ENCODE measurements at regions not wholly inside any gene's neighbourhood (a gene's known extent, or its start where the extent isn't known, plus 50 kb on each side); places are given as distances from the start of the nearest gene placed in this dataset.

DNA sequence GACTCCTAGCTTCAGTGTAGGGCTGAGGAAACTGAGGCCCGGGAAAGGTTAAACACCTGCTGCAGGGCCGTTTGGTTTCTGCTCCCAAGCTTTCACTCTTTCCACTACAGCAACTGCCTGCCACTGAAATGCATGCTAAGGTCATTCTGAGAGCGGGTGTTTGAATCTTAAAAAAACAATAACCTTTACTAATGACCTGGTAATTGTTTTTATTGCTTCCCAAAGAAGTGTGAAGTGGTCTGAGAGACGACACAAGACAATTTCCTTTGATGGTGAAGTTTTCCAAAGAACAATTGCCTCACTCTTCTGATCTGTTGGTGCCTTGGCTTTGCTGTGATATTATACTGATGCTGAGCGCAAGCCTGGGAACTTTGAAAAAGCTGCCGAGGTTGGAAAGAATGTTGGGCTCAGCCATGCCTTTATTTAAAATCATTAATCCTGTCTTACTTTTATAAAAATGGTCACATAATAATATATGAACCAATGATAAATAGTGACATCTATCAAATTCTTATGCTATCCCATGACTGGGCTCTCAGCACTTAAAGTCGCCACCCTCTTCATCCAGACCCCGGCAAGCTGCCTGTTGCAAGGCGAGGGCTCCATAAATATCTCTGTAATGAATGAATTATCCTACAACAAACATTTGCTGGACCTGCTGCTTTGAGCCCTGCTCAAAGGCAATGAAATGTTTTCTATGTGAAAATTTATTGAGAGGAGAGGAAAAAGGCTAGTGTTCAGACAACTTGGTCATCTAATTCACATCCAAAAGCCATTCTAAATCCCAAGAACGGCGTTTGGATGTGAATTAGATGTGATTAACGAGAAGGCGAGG lies 67.8 kb upstream of the SOD3 start:
- TF ChIP-seq, protein P1, sequence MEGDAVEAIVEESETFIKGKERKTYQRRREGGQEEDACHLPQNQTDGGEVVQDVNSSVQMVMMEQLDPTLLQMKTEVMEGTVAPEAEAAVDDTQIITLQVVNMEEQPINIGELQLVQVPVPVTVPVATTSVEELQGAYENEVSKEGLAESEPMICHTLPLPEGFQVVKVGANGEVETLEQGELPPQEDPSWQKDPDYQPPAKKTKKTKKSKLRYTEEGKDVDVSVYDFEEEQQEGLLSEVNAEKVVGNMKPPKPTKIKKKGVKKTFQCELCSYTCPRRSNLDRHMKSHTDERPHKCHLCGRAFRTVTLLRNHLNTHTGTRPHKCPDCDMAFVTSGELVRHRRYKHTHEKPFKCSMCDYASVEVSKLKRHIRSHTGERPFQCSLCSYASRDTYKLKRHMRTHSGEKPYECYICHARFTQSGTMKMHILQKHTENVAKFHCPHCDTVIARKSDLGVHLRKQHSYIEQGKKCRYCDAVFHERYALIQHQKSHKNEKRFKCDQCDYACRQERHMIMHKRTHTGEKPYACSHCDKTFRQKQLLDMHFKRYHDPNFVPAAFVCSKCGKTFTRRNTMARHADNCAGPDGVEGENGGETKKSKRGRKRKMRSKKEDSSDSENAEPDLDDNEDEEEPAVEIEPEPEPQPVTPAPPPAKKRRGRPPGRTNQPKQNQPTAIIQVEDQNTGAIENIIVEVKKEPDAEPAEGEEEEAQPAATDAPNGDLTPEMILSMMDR (conservative IDR thresholded peaks at IDR 0.05): no peak
- no peak overlapping the region for H2BK15ac ChIP-seq (ENCODE audit: low read depth, low read length)
- H4K91ac ChIP-seq (ENCODE audit: insufficient read length, low read depth, low read length): no peak overlapping the region
- H4K20me1 ChIP-seq (ENCODE audit: control insufficient read depth, insufficient read depth, insufficient read length): no peaks in the 10 kb centered on the region
- no peak overlapping the region for H3K23ac ChIP-seq (ENCODE audit: insufficient read length, low read depth, low read length)
- no peak overlapping the region for H3T11ph ChIP-seq (ENCODE audit: low read length)
- no peaks in the 10 kb centered on the region for H3K9me3 Mint-ChIP-seq
- 0 out of 7 replicates have a peak overlapping the region, but pooled peaks of 1 of the 3 experiments have one; percentile 15 for H3K27ac Mint-ChIP-seq
- no peaks in the 10 kb centered on the region; the same call in none of the 2 replicates for H3K27me3 Mint-ChIP-seq (ENCODE audit: low read depth)
- H2BK120ac ChIP-seq (ENCODE audit: low read depth, low read length, poor library complexity, severe bottlenecking): no peak overlapping the region
- peaks cover 5 to 10% of the 10 kb centered on the region in 2 experiments for H3K4me1 Mint-ChIP-seq
- H2BK12ac ChIP-seq (ENCODE audit: insufficient read length, low read depth, low read length): no peak overlapping the region
- H3K14ac ChIP-seq (ENCODE audit: insufficient read depth, low read length): no peak overlapping the region
- no peak overlapping the region for H4K5ac ChIP-seq (ENCODE audit: insufficient read length, low read depth, low read length)
- no peak overlapping the region for H2AK5ac ChIP-seq (ENCODE audit: insufficient read length, low read length)
- no peak overlapping the region for H3K56ac ChIP-seq (ENCODE audit: insufficient read length, low read depth, low read length)
- no peak overlapping the region for H3K27ac ChIP-seq (ENCODE audit: insufficient read length, low read depth, low read length)
- no peaks in the 10 kb centered on the region for H3K79me2 ChIP-seq (ENCODE audit: insufficient read depth, low read length)
- no peak overlapping the region for H4K8ac ChIP-seq (replicated peaks; ENCODE audit: insufficient read length, low read depth, low read length)
- H3K9me3 ChIP-seq (ENCODE audit: control insufficient read depth, low read depth, low read length): no peaks in the 10 kb centered on the region
- no peak overlapping the region for H3K18ac ChIP-seq (ENCODE audit: insufficient read length, low read depth, low read length)
- H3K4me2 ChIP-seq (ENCODE audit: insufficient read depth, insufficient read length, low read length): no peak overlapping the region
- no peaks in the 10 kb centered on the region for H3K36me3 Mint-ChIP-seq (ENCODE audit: insufficient read depth in 1 of 3, low read depth in 3 of 3)
- no peak overlapping the region for H2BK20ac ChIP-seq (ENCODE audit: low read depth, low read length, poor library complexity, severe bottlenecking)
- no peaks in the 10 kb centered on the region for H3K23me2 ChIP-seq (ENCODE audit: insufficient read length, low read depth, low read length, poor library complexity, severe bottlenecking)
- no peak for DNase-seq
- no peak overlapping the region for H2AFZ ChIP-seq (ENCODE audit: low read length)
- WGBS (ENCODE audit: extremely low coverage, insufficient read length, low lambda C conversion rate): 100% methylated on average over 2 of the region's 13 CpGs
- no peaks in the 10 kb centered on the region for H3K79me1 ChIP-seq (ENCODE audit: insufficient read depth, low read depth, low read length, poor library complexity, severe bottlenecking)
- H3K27me3 ChIP-seq (ENCODE audit: insufficient read depth, low read length): no peaks in the 10 kb centered on the region
- H3K4me1 ChIP-seq (ENCODE audit: insufficient read depth, low read length): no peaks in the 10 kb centered on the region
- H3K9ac ChIP-seq (ENCODE audit: extremely low read depth, insufficient read length, low read length): no peak overlapping the region
- no peak overlapping the region for H3K4ac ChIP-seq (ENCODE audit: low read depth, low read length)
- no peak overlapping the region for H3K4me3 Mint-ChIP-seq
- H2BK5ac ChIP-seq (ENCODE audit: insufficient read length, low read length): no peak overlapping the region

Data from H9 (cell line).